ENCODE measurements at regions not wholly inside any gene's neighbourhood (a gene's known extent, or its start where the extent isn't known, plus 50 kb on each side); places are given as distances from the start of the nearest gene placed in this dataset.

DNA sequence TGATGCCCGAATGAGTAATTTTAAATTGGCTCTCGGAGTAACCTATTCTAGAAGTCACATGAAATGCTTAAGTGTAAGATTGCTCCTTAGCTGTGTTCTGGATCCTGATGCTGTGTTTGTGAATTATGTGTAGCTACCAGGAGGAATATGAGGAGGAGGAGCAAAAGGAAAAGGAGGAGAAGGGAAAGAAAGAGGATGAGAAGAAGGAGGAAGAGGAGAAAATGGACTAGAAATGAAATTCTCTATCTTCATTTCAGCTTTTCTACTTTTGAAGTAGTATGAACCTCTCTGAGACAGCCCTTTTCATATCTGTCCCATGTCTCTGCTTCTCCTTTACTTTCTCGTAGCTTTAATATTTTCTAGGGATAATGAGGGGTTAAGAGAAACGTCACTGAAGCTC, 119.4 kb upstream of the ACTBL2 start:
- TF ChIP-seq, protein P1, sequence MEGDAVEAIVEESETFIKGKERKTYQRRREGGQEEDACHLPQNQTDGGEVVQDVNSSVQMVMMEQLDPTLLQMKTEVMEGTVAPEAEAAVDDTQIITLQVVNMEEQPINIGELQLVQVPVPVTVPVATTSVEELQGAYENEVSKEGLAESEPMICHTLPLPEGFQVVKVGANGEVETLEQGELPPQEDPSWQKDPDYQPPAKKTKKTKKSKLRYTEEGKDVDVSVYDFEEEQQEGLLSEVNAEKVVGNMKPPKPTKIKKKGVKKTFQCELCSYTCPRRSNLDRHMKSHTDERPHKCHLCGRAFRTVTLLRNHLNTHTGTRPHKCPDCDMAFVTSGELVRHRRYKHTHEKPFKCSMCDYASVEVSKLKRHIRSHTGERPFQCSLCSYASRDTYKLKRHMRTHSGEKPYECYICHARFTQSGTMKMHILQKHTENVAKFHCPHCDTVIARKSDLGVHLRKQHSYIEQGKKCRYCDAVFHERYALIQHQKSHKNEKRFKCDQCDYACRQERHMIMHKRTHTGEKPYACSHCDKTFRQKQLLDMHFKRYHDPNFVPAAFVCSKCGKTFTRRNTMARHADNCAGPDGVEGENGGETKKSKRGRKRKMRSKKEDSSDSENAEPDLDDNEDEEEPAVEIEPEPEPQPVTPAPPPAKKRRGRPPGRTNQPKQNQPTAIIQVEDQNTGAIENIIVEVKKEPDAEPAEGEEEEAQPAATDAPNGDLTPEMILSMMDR (IDR thresholded peaks at IDR 0.05) = no peak
- TF ChIP-seq TCF7L2 (IDR thresholded peaks at IDR 0.05; ENCODE audit: low read depth, low read length) (no peak), POLR2AphosphoS5 (IDR thresholded peaks at IDR 0.05; ENCODE audit: low read depth, low read length) (no peak)
- TF ChIP-seq, protein P2, sequence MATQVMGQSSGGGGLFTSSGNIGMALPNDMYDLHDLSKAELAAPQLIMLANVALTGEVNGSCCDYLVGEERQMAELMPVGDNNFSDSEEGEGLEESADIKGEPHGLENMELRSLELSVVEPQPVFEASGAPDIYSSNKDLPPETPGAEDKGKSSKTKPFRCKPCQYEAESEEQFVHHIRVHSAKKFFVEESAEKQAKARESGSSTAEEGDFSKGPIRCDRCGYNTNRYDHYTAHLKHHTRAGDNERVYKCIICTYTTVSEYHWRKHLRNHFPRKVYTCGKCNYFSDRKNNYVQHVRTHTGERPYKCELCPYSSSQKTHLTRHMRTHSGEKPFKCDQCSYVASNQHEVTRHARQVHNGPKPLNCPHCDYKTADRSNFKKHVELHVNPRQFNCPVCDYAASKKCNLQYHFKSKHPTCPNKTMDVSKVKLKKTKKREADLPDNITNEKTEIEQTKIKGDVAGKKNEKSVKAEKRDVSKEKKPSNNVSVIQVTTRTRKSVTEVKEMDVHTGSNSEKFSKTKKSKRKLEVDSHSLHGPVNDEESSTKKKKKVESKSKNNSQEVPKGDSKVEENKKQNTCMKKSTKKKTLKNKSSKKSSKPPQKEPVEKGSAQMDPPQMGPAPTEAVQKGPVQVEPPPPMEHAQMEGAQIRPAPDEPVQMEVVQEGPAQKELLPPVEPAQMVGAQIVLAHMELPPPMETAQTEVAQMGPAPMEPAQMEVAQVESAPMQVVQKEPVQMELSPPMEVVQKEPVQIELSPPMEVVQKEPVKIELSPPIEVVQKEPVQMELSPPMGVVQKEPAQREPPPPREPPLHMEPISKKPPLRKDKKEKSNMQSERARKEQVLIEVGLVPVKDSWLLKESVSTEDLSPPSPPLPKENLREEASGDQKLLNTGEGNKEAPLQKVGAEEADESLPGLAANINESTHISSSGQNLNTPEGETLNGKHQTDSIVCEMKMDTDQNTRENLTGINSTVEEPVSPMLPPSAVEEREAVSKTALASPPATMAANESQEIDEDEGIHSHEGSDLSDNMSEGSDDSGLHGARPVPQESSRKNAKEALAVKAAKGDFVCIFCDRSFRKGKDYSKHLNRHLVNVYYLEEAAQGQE (IDR thresholded peaks at IDR 0.05; ENCODE audit: insufficient read depth in 1 of 2, low read depth in 2 of 2, low read length in 1 of 2) = no peak

Measured in Panc1 (cell line).